ENCODE measurements at regions not wholly inside any gene's neighbourhood (a gene's known extent, or its start where the extent isn't known, plus 50 kb on each side); places are given as distances from the start of the nearest gene placed in this dataset.

DNA sequence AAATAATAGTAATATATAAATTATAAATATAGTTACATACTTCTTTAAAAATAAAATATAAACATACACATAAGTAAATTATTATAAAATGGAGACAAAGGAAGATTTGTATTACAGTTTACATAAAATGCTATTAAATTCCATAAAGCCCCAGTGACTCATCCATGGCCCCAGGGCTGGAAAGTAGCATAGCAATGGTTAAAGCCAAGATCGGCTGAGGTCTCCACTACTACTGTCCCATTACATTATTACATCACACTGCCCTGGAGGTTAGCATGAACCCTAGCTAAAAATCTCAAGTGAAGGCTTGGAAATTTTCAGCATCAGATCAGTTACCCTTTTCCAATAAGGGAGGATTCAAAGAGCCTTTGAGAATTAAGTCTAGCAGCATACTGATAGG lies 936.2 kb downstream of the DSC3 start:
- no peak overlapping the region for H3K4me3 ChIP-seq (ENCODE audit: low read depth, low read length)

DNA sequence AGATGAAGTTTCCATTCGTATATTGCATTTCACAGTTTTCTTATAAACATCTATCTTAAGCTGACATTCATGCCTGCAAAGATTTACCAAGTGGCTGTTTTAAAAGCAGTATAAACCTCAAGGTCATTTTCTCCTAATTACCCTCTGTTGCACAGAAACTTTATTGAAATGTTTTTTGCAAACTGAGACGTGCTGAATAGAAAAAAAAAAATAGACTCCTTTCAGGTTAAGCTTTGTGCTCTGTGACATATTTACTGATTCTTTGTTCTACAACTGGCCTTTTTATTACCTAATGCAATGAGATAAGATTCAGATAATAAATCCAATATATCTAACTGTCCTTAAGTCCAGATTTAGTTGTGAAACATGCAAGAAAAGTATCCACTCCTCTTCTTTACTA lies 938.7 kb downstream of the DSC3 start:
- no peak overlapping the region for H3K4me3 ChIP-seq (ENCODE audit: low read depth, low read length)

DNA sequence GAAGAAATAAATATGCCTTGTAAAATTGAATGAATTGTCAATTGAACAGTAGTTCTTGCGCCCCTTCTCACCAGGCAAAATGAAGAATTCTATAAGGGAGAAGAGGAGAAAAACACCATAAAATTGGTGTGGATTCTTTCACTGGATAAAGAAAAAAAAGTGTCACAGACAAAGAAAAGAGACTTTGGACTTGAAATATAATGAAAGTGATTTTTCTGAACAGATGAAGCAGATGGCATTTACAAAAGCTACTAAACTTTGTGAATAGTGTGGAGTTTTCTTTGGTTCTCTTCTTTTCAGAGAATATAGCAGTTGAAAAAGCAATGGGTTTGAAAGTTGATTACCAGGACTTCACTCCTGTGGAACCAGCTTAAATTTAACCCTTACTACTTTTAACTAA lies 945.7 kb downstream of the DSC3 start:
- H3K4me3 ChIP-seq (ENCODE audit: low read depth, low read length) = no peak overlapping the region

DNA sequence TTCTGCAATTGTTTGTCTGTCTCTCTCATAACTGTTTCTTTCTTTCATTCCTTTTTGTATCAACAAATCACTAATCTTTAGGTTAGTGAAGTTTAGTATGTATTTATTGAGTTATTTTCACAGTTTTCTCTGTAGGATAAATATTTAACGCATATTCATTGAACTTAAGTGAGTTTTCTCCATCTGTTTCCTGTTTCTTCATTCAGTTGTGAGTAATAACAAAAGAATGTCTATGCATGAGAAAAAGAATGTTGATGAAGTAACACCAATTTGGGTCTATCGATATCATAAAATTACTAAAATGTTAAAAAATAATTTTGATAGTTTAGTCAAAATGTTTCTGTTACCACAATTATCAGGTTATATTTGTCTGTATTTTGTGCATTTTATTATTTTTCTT lies 948.0 kb downstream of the DSC3 start:
- H3K4me3 ChIP-seq (ENCODE audit: low read depth, low read length) = no peak overlapping the region

DNA sequence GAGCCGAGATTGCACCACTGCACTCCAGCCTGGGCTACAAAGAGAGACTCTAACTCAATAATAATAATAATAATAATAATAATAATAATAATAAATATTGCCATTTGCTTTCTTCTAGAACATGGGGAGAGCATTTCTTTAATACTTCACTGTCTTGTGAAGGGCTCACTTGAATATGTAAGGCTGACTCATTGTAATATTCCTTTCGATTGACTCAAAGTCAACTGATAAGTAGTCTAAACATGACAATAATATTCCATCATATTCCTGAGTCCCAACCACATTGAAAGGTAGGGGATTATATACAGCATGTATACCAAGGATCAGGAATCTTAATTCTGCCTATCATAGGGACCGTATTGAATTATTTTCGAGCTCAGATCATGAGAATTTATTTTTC lies 949.2 kb downstream of the DSC3 start:
- no peak overlapping the region for H3K4me3 ChIP-seq (ENCODE audit: low read depth, low read length)

DNA sequence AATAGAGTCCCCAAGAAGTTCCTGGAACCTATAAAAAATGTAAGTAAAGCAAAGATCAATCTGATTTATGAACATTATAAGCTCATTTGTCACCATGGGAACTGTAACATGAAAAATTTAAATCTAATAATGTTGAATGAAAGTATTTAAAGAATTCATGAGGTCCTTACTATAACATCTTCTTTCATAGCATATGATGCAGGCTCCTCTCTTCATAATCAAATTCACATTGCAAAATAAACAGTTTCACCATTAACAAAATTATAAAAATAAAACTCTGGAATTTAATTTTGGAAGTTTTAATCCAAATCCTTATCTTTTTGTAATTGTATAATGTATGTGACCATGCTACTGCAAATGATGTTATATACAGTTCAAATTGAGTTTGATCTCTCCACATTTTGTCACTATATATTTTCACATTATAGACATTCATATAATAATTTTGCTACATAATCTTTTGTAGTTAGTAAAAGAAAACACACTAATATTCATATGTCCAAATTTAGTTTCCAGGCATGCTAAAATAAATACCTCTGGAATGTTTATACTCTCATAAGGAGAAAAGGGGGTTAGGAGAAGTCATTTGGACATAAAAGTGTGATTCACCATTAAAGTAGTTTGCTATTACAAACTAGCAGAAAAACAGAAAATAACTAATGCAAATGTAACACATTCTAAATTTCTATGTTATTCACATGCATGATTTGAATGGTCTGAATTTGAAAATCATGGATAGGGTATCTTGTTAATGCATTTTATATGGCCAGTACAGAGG lies 954.1 kb downstream of the DSC3 start:
- H3K4me3 ChIP-seq (ENCODE audit: low read depth, low read length) = no peak overlapping the region

DNA sequence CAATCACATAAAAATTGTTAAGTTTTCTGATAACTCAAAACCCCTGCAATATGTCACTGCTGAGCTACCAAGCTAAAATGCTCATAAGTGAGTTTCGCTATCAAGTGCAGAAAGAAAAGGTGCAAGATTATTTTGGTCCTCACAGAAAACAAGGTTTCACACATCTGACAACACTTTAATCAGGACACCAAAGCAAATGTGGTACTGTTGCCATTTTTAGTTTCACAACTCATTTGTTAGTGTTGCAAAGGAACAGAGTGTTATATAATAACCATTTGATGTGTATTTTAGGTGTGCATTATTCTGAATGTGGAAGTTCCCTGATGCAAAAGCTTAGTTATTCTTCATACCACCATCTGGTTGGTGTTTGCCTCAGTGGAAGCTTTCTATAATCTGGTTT lies 956.2 kb downstream of the DSC3 start:
- no peak overlapping the region for H3K4me3 ChIP-seq (ENCODE audit: low read depth, low read length)

DNA sequence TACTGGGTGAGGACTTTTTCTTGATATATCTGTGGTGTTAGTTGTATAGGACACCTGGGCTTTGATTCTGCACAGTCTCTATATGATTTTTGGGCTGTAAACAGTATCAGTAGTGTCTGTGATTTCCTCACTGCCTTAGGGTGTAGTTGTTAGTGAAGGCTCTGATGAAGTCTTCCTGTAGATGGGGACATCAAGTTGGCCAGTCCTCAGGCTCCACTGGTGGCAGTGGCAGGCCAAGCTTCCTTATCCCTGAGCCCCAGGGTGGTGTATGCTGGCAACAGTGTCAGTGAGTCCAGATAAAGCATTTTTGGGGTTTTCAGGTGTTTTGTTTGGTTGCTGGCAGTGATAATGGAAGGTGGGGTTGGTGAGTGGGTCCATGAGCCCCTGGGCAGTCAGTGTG lies 961.4 kb downstream of the DSC3 start:
- H3K4me3 ChIP-seq (ENCODE audit: low read depth, low read length) = no peak overlapping the region

DNA sequence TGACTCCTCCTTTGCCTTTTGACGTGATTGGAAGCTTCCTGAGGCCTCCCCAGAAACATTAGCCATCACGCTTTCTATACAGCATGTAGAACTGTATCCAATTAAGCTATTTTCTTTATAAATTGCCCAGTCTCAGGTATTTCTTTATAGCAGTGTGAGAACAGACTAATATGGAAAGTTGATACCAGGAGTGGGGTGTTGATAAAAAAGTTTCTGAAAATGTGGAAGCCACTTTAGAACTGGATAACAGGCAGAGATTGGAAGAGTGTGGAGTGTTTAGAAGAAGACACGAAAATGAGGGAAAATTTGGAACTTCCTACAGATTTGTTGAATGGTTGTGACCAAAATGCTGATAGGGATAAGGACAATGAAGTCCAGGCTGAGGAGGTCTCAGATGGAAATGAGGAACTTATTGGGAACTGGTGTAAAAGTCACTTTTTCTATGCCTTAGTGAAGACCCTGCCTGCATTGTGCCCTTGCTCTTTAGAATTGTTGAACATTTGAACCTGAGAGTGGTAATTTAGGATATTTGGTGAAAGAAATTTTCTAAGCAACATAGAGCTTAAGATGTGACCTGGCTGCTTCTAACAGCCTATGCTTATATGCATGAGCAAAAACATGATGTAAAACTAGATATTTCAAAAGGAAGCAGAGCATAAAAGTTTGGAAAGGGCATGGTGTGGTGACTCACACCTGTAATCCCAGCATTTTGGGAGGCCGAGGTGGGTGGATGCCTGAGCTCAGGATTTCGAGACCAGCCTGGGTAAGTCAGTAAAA lies 969.7 kb downstream of the DSC3 start:
- no peak overlapping the region for H3K4me3 ChIP-seq (ENCODE audit: low read depth, low read length)

DNA sequence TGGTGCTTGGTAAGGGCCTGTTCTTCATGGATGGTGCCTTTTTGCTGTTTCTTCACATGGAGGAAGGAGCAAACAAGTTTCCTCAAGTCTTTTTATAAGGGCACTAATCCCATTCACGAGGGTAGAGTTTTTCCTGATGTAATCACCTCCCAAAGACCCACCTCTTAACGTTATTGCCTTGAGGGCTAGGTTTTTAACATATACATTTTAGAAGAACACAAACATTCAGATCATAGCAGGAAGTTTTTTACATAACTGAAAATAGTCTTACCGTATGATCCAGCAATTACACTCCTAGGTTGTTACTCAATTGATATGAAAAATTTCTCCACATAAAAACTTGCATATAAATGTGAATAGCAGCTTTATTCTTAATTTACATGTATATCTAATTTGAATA lies 976.3 kb downstream of the DSC3 start:
- no peak overlapping the region for H3K4me3 ChIP-seq (ENCODE audit: low read depth, low read length)

DNA sequence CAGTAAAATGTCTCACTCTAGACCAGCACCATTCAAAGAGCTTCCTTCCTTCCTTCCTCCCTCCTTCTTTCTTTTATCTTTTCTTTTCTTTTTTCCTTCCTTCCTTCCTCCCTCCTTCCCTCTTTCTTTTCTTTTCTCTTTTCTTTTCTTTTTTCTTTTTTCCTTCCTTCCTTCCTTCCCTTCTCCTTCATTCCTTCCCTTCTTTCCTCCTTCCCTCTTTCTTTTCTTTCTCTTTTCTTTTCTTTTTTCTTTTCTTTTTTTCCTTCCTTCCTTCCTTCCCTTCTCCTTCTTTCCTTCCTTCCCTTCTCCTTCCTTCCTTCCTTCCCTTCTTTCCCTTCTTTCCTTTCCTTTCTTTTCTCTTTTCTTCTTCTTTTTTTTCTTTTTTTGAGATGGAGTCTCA lies 985.1 kb downstream of the DSC3 start:
- H3K4me3 ChIP-seq (ENCODE audit: low read depth, low read length) = no peak overlapping the region

DNA sequence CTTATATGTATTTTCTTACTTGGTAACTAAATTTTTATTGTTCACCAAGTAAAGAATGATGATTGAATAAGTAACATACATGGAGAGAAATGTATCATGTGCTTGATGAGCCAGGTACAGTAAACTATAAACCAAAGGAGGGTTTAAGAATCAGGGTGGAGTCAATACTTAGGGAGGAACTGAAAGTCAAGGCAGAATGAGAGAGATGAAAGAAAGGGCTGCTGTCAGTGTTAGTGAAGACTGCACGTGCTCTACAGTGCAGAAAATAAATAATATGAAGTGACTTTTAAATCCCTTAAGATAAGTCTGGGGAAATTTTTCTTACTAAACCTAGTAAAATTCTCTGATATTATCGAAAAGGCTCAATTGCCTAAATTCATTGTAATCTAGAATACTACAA lies 986.0 kb downstream of the DSC3 start:
- H3K4me3 ChIP-seq (ENCODE audit: low read depth, low read length) = no peak overlapping the region

DNA sequence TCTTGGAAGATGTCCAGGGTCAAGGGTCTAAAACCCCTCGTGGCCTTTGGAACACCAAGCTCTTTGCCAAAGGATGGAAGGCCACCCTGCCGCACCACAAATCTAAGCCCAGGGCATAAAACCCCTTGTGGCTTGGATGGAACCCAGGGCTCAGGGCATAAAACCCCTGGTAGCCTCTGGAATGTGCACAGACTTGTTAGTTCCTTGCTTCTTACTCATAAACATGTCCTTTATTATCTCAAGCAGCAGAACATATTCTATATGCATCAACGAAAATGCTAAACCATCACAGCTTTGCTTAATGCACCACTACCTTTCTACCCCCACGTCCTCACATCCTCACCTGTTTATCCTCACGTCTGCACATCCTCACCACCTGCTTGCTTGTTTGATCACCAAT lies 998.0 kb downstream of the DSC3 start:
- H3K4me3 ChIP-seq (ENCODE audit: low read depth, low read length) = no peak overlapping the region

DNA sequence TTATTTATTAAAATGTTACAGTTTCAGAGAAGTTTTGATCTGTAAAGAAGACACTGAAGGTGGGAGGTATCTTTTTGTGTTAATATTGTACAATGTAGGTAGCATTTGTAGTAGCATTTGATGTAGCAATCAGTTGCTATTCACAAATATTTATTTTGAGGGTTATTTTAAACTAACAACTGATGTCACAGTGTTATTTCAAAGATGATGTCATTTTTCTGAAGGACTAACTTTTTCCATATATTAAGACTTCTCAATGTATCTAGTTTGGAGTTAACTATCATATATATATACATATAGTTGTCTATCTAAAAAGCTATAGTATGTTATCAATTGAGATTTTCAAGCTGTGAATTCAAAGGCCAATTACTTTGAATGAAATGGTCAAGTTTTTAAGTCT lies 1003.3 kb downstream of the DSC3 start:
- no peak overlapping the region for H3K4me3 ChIP-seq (ENCODE audit: low read depth, low read length)

DNA sequence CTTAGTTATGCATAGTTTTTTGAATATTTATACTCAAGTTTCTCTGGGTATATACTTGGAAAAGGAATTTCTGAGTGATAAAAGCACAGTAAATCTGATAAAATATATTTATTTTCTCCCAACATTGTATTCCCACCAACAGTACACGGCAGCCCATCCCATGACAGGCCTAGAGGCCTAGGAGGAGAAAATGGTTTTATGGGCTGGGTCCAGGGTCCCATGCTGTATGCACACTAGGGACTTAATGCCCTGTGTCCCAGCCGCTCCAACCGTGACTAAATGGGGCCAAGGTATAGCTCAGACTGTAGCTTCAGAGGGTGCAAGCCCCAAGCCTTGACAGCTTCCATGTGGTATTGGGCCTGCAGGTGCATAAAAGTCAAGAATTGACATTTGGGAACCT lies 1007.7 kb downstream of the DSC3 start:
- H3K4me3 ChIP-seq (ENCODE audit: low read depth, low read length) = no peak overlapping the region

DNA sequence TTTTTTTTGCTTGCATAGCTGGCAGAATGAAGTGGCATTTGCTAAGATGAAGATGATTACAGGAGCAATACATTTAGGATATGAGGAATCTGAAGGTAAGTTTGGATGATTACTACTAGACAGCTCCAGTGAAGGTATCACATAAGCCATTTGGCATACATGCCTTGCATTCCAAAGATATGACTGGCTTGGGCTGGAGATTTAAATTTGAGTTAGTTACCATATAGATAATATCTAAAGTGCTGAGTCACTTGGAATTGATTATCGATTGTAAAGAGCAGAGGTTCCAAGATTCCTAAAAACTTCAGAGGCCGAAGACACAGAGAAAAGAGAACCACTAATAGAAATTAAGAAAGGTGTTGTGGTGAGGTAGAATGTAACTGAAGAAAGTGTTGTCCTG lies 1026.4 kb downstream of the DSC3 start:
- H3K4me3 ChIP-seq (ENCODE audit: low read depth, low read length) = no peak overlapping the region

DNA sequence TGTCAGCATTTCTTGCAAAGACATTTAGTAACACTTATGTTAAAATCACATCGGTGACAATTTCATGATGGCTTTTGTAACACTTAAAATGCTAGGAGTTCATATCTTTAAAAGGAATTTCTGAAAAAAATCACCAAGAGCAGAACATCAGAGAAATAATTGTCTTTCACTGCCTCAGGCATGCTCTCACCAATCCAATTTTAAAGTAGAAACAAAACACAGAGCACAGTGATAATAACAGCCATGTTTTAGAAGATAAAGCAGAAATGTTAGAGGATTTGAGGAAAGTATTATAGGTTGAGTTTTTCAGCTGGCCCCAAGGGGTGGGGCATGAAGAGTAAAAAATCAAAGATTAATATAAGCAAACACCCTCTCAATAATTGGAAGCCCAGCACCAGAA lies 1037.6 kb downstream of the DSC3 start:
- no peak overlapping the region for H3K4me3 ChIP-seq (ENCODE audit: low read depth, low read length)

DNA sequence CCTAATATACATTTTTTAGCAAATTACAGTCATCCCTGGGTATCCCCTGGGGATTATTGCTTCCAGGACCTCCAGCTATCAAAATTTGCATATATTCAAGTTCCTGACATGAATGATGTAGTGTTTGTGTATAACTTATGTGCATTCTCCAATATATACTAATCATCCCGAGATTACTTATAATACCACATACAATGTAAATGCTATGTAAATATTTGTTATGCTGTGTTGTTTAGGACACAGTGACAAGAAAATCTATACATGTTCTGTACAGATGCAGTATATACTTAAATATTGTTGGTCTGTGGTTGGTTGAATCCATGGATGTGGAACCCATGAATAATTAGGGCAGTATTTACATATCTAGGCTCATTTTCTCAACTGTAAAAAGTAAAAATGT lies 1060.3 kb downstream of the DSC3 start:
- no peak overlapping the region for H3K4me3 ChIP-seq (ENCODE audit: low read depth, low read length)

DNA sequence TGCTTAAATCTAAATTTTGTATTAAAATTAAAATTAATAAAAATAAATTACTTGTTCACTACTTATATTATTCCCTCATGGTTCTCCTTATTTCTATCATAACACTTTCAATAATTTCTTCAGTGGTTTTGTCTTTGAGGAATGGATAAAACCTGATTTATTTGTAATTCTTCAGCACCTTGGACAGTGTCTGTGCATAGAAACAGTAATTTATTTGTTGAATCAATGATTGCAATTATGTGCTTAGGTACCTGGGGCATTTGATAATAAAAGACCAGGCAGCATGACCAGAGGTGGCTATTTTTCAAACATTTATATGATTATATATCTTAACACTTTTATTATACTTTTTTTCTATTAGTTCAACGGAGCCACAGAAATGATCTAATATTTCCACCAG lies 1062.7 kb downstream of the DSC3 start:
- H3K4me3 ChIP-seq (ENCODE audit: low read depth, low read length) = no peak overlapping the region

DNA sequence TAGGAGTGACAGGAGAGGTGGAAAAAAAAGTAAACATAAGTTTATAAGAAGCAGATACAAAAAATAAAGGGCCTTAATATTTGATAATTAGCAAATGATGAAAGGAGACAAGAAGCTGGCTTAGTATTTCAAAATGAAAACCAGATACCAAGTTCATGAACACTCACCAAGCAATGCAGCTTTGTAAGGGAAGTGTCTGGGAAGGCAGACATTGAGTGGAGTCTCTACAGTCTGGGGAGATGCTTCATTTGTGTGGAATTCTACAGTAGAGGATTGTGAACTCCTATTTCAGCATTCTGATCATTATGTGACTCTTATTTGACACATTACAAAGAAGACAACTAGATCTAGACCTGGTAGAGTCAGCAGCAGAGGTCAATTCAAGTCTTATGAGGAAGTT lies 1072.7 kb downstream of the DSC3 start:
- no peak overlapping the region for H3K4me3 ChIP-seq (ENCODE audit: low read depth, low read length)

DNA sequence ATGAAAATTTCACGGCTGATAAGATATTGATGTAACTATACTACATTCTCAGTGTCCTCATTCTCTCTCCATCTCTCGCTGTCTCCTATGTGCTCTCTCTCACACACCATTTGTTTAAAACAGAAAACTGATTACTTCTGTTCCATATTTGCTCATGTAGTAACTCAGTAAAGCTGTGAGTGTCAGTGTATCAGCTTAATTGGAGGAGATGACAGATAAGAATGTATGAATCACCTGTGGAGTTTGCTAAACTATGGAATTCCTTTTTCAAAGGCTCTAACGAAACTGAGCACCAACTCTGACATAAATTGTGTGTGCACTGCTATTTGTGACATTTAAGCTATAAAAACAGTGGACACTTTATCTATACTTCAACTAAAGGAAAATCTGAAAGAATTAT lies 1080.0 kb downstream of the DSC3 start:
- peak overlapping the region; percentile 4 for H3K4me3 ChIP-seq (ENCODE audit: low read depth, low read length)

DNA sequence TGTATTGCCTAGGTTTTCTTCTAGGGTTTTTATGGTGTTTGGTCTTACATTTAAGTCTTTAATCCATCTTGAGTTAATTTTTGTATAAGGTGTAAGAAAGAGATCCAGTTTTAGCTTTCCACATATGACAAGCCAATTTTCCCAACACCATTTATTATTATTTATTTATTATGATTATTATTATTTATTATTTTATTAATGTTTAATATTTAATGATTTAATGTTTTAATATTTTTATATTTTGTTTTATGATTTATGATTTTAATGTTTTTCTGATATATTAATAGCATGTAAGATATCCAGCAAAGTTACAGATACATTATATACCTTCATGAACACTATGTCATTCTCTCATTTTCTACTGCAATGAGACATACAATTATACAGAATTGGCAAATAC lies 1082.0 kb downstream of the DSC3 start:
- H3K4me3 ChIP-seq (ENCODE audit: low read depth, low read length) = no peak overlapping the region

DNA sequence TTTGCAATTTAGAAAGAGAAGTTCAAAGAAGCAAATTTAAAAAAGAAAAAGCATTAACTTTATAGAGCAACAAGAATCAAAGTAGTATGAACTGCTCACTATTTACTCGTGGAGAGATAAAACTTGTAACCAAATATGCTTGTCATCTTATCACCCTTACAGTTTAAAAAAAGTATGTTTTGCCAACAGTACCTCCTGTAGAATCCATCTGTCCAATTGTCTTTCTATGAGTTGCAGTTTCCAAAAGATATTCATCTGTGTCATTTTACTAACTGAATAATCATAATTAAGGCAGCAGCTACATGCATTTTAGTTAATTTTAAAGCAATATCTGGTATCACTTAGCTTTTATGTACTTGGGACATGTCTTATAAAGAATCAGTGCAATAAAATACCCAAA lies 1112.3 kb downstream of the DSC3 start:
- no peak overlapping the region for H3K4me3 ChIP-seq (ENCODE audit: low read depth, low read length)

Measured in iPS-11a (cell line).